ENCODE measurements at regions not wholly inside any gene's neighbourhood (a gene's known extent, or its start where the extent isn't known, plus 50 kb on each side); places are given as distances from the start of the nearest gene placed in this dataset.

GRCh38 chr14:29265852-29266251 lies 499.3 kb downstream of the FOXG1 start:
- no peaks in the 10 kb centered on the region for H3K4me1 ChIP-seq (ENCODE audit: control insufficient read depth in 2 of 2, insufficient read depth in 2 of 2, low read length in 2 of 2)
- DNase-seq (no peak), ATAC-seq (ENCODE audit: low read depth) (no peak)
- ChIA-PET CTCF (no interaction called here), POLR2A (no interaction called here)
- Mint-ChIP-seq H3K4me1 (no peaks in the 10 kb centered on the region), H3K4me3 (no peak overlapping the region), H3K27ac (no peak overlapping the region), H3K27me3 (no peaks in the 10 kb centered on the region), H3K9me3 (ENCODE audit: insufficient read depth) (no peaks in the 10 kb centered on the region)
- H3K27me3 ChIP-seq (replicated peaks in 1 of 4; ENCODE audit: control extremely low read depth in 1 of 4, control insufficient read depth in 3 of 4, insufficient read depth in 4 of 4, low read length in 3 of 4), result no peaks in the 10 kb centered on the region
- intact Hi-C loops (cut with micrococcal nuclease), result no loop called here
- TF ChIP-seq EZH2 (IDR thresholded peaks at IDR 0.05; ENCODE audit: borderline replicate concordance, insufficient read depth, low read depth, low read length, poor library complexity, severe bottlenecking), result no peak
- no peak for TF ChIP-seq CTCF (IDR thresholded peaks at IDR 0.05)
- H3K27ac ChIP-seq (ENCODE audit: low read length in 2 of 2), result no peak overlapping the region
- no peaks in the 10 kb centered on the region for H3K36me3 ChIP-seq (replicated peaks in 1 of 2; ENCODE audit: control extremely low read depth in 1 of 2, control insufficient read depth in 1 of 2, extremely low read depth in 1 of 2, insufficient read depth in 2 of 2, low read length in 1 of 2)
- H4K20me1 ChIP-seq (ENCODE audit: control insufficient read depth, insufficient read depth, low read length, poor library complexity, severe bottlenecking), result no peaks in the 10 kb centered on the region
- WGBS (ENCODE audit: insufficient coverage), result 83% methylated on average over 1 of the region's 1 CpG
- no peaks in the 10 kb centered on the region for H3K9me3 ChIP-seq (ENCODE audit: control extremely low read depth in 1 of 3, control insufficient read depth in 2 of 3, insufficient read depth in 1 of 3, low read length in 2 of 3)
- H2AFZ ChIP-seq (ENCODE audit: insufficient read depth, low read depth, low read length, poor library complexity, severe bottlenecking), result no peak overlapping the region
- no peak overlapping the region for H3K9ac ChIP-seq (ENCODE audit: low read length)
- H3K79me2 ChIP-seq (ENCODE audit: control insufficient read depth, insufficient read depth, low read length), result no peaks in the 10 kb centered on the region
- H3K4me2 ChIP-seq (replicated peaks; ENCODE audit: low read depth, low read length, poor library complexity, severe bottlenecking), result no peak overlapping the region
- H3K4me3 ChIP-seq (ENCODE audit: control extremely low read depth in 1 of 5, extremely low read depth in 1 of 5, insufficient read depth in 1 of 5, low read depth in 2 of 5, low read length in 4 of 5), result no peak overlapping the region

GRCh38 chr14:29271669-29272068 lies 505.1 kb downstream of the FOXG1 start:
- Histone ChIP-seq H3K79me2 (ENCODE audit: control insufficient read depth, insufficient read depth, low read length) (no peaks in the 10 kb centered on the region), H3K4me2 (replicated peaks; ENCODE audit: low read depth, low read length, poor library complexity, severe bottlenecking) (no peak overlapping the region), H3K27ac (ENCODE audit: low read length in 2 of 2) (no peak overlapping the region), H4K20me1 (ENCODE audit: control insufficient read depth, insufficient read depth, low read length, poor library complexity, severe bottlenecking) (no peaks in the 10 kb centered on the region), H3K4me3 (ENCODE audit: control extremely low read depth in 1 of 5, extremely low read depth in 1 of 5, insufficient read depth in 1 of 5, low read depth in 2 of 5, low read length in 4 of 5) (no peak overlapping the region), H3K9ac (ENCODE audit: low read length) (no peak overlapping the region), H3K36me3 (replicated peaks in 1 of 2; ENCODE audit: control extremely low read depth in 1 of 2, control insufficient read depth in 1 of 2, extremely low read depth in 1 of 2, insufficient read depth in 2 of 2, low read length in 1 of 2) (no peaks in the 10 kb centered on the region), H3K4me1 (ENCODE audit: control insufficient read depth in 2 of 2, insufficient read depth in 2 of 2, low read length in 2 of 2) (no peaks in the 10 kb centered on the region), H2AFZ (ENCODE audit: insufficient read depth, low read depth, low read length, poor library complexity, severe bottlenecking) (no peak overlapping the region), H3K27me3 (replicated peaks in 1 of 4; ENCODE audit: control extremely low read depth in 1 of 4, control insufficient read depth in 3 of 4, insufficient read depth in 4 of 4, low read length in 3 of 4) (no peaks in the 10 kb centered on the region), H3K9me3 (ENCODE audit: control extremely low read depth in 1 of 3, control insufficient read depth in 2 of 3, insufficient read depth in 1 of 3, low read length in 2 of 3) (no peaks in the 10 kb centered on the region)
- intact Hi-C loops (cut with micrococcal nuclease), result no loop called here
- Mint-ChIP-seq H3K4me3 (no peak overlapping the region), H3K4me1 (no peaks in the 10 kb centered on the region), H3K27me3 (no peaks in the 10 kb centered on the region), H3K27ac (no peak overlapping the region), H3K9me3 (ENCODE audit: insufficient read depth) (no peaks in the 10 kb centered on the region)
- TF ChIP-seq CTCF (IDR thresholded peaks at IDR 0.05) (no peak), EZH2 (IDR thresholded peaks at IDR 0.05; ENCODE audit: borderline replicate concordance, insufficient read depth, low read depth, low read length, poor library complexity, severe bottlenecking) (no peak)
- ATAC-seq (ENCODE audit: low read depth), result no peak
- POLR2A ChIA-PET, result no interaction called here
- no peak for DNase-seq
- CTCF ChIA-PET, result no interaction called here

Measured in B cell (primary cell).